ENCODE measurements at regions not wholly inside any gene's neighbourhood (a gene's known extent, or its start where the extent isn't known, plus 50 kb on each side); places are given as distances from the start of the nearest gene placed in this dataset.

GRCh38 chr7:106417273-106417902 is 132.6 kb upstream of the NAMPT start:
- DNase-seq, result no peak

- DNase-seq, result no peak
These were observed 131.6 kb upstream of the NAMPT start for GRCh38 chr7:106416430-106416829.

GRCh38 chr7:106415433-106415832 is 130.7 kb upstream of the NAMPT start:
- no peak for DNase-seq

GRCh38 chr7:106413446-106413845 is 128.7 kb upstream of the NAMPT start:
- no peak for DNase-seq

- no peak for DNase-seq
These were observed 120.9 kb upstream of the NAMPT start for GRCh38 chr7:106405697-106406141.

- DNase-seq, result no peak
These were observed 118.1 kb upstream of the NAMPT start for GRCh38 chr7:106402898-106403297.

GRCh38 chr7:106400923-106401322 is 116.1 kb upstream of the NAMPT start:
- DNase-seq, result no peak

- DNase-seq, result no peak
These were observed 114.0 kb upstream of the NAMPT start for GRCh38 chr7:106398786-106399185.

- DNase-seq, result no peak
These were observed 113.2 kb upstream of the NAMPT start for GRCh38 chr7:106397994-106398393.

- DNase-seq, result no peak
These were observed 109.7 kb upstream of the NAMPT start for GRCh38 chr7:106394526-106394925.

GRCh38 chr7:106393564-106394251 is 108.9 kb upstream of the NAMPT start:
- no peak for DNase-seq

- DNase-seq, result no peak
These were observed 107.8 kb upstream of the NAMPT start for GRCh38 chr7:106392590-106392989.

GRCh38 chr7:106392144-106392543 is 107.4 kb upstream of the NAMPT start:
- DNase-seq, result no peak

GRCh38 chr7:106386958-106387357 is 102.2 kb upstream of the NAMPT start:
- no peak for DNase-seq

GRCh38 chr7:106384373-106384772 is 99.6 kb upstream of the NAMPT start:
- no peak for DNase-seq

- DNase-seq, result no peak
These were observed 98.1 kb upstream of the NAMPT start for GRCh38 chr7:106382929-106383328.

GRCh38 chr7:106382129-106382528 is 97.3 kb upstream of the NAMPT start:
- no peak for DNase-seq

- no peak for DNase-seq
These were observed 96.5 kb upstream of the NAMPT start for GRCh38 chr7:106381252-106381651.

- DNase-seq, result no peak
These were observed 93.1 kb upstream of the NAMPT start for GRCh38 chr7:106377847-106378361.

- DNase-seq, result no peak
These were observed 91.4 kb upstream of the NAMPT start for GRCh38 chr7:106376026-106376799.

GRCh38 chr7:106375499-106375898 is 90.7 kb upstream of the NAMPT start:
- DNase-seq, result no peak

GRCh38 chr7:106374437-106374836 is 89.7 kb upstream of the NAMPT start:
- DNase-seq, result no peak

- no peak for DNase-seq
These were observed 88.0 kb upstream of the NAMPT start for GRCh38 chr7:106372595-106373318.
